ENCODE measurements at regions not wholly inside any gene's neighbourhood (a gene's known extent, or its start where the extent isn't known, plus 50 kb on each side); places are given as distances from the start of the nearest gene placed in this dataset.

GRCh38 chr5:174489920-174490597, 234.3 kb upstream of the MSX2 start:
- peaks cover 3% of the 10 kb centered on the region for H3K4me1 ChIP-seq (ENCODE audit: insufficient read depth, low read length, poor library complexity, severe bottlenecking)

GRCh38 chr5:174490728-174491127, 233.7 kb upstream of the MSX2 start:
- TF ChIP-seq CTCF (conservative IDR thresholded peaks at IDR 0.05; ENCODE audit: low read length) = no peak
- TF ChIP-seq EZH2phosphoT487 (IDR thresholded peaks at IDR 0.05; ENCODE audit: borderline replicate concordance) = no peak
- H3K9me3 ChIP-seq (ENCODE audit: insufficient read depth, low read depth, low read length) = no peaks in the 10 kb centered on the region

More at GRCh38 chr5:174489920-174490597, 234.3 kb upstream of the MSX2 start:
- Histone ChIP-seq H4K20me1 (ENCODE audit: insufficient read depth, low read length, poor library complexity, severe bottlenecking) (no peaks in the 10 kb centered on the region), H3K36me3 (ENCODE audit: insufficient read depth, low read length) (no peaks in the 10 kb centered on the region), H3K9ac (ENCODE audit: low read depth, low read length, poor library complexity, severe bottlenecking) (no peak overlapping the region), H3K27me3 (ENCODE audit: insufficient read depth, low read length, poor library complexity, severe bottlenecking) (no peaks in the 10 kb centered on the region), H3K4me2 (ENCODE audit: low read depth, low read length, poor library complexity, severe bottlenecking) (no peak overlapping the region), H3F3A (ENCODE audit: low read depth) (no peaks in the 10 kb centered on the region), H3K9me3 (ENCODE audit: insufficient read depth, low read depth, low read length) (no peaks in the 10 kb centered on the region), H3K4me3 (ENCODE audit: low read length, poor library complexity, severe bottlenecking) (no peak overlapping the region), H3K79me2 (ENCODE audit: insufficient read depth, low read length) (no peaks in the 10 kb centered on the region), H3K9me2 (replicated peaks; ENCODE audit: low read depth, low read length) (no peaks in the 10 kb centered on the region), H2AFZ (ENCODE audit: low read length) (no peak overlapping the region)
- TF ChIP-seq CTCF (conservative IDR thresholded peaks at IDR 0.05; ENCODE audit: low read length) (no peak), EZH2phosphoT487 (IDR thresholded peaks at IDR 0.05; ENCODE audit: borderline replicate concordance) (no peak)

GRCh38 chr5:174491265-174491664, 233.1 kb upstream of the MSX2 start:
- H3K4me3 ChIP-seq (ENCODE audit: low read length, poor library complexity, severe bottlenecking) = no peak overlapping the region
- no peaks in the 10 kb centered on the region for H3K79me2 ChIP-seq (ENCODE audit: insufficient read depth, low read length)
- no peak overlapping the region for H3K9ac ChIP-seq (ENCODE audit: low read depth, low read length, poor library complexity, severe bottlenecking)
- no peaks in the 10 kb centered on the region for H3K9me2 ChIP-seq (replicated peaks; ENCODE audit: low read depth, low read length)
- no peaks in the 10 kb centered on the region for H4K20me1 ChIP-seq (ENCODE audit: insufficient read depth, low read length, poor library complexity, severe bottlenecking)
- peaks cover 3% of the 10 kb centered on the region for H3K4me1 ChIP-seq (ENCODE audit: insufficient read depth, low read length, poor library complexity, severe bottlenecking)
- H3K27me3 ChIP-seq (ENCODE audit: insufficient read depth, low read length, poor library complexity, severe bottlenecking) = no peaks in the 10 kb centered on the region
- H3K36me3 ChIP-seq (ENCODE audit: insufficient read depth, low read length) = no peaks in the 10 kb centered on the region
- H3K4me2 ChIP-seq (ENCODE audit: low read depth, low read length, poor library complexity, severe bottlenecking) = no peak overlapping the region
- no peak overlapping the region for H2AFZ ChIP-seq (ENCODE audit: low read length)
- H3K9me3 ChIP-seq (ENCODE audit: insufficient read depth, low read depth, low read length) = no peaks in the 10 kb centered on the region
- H3F3A ChIP-seq (ENCODE audit: low read depth) = no peaks in the 10 kb centered on the region
- TF ChIP-seq EZH2phosphoT487 (IDR thresholded peaks at IDR 0.05; ENCODE audit: borderline replicate concordance) (no peak), CTCF (conservative IDR thresholded peaks at IDR 0.05; ENCODE audit: low read length) (no peak)

More at GRCh38 chr5:174490728-174491127, 233.7 kb upstream of the MSX2 start:
- no peak overlapping the region for H3K4me2 ChIP-seq (ENCODE audit: low read depth, low read length, poor library complexity, severe bottlenecking)
- no peaks in the 10 kb centered on the region for H4K20me1 ChIP-seq (ENCODE audit: insufficient read depth, low read length, poor library complexity, severe bottlenecking)
- no peak overlapping the region for H3K9ac ChIP-seq (ENCODE audit: low read depth, low read length, poor library complexity, severe bottlenecking)
- H3K4me3 ChIP-seq (ENCODE audit: low read length, poor library complexity, severe bottlenecking) = no peak overlapping the region
- H3K36me3 ChIP-seq (ENCODE audit: insufficient read depth, low read length) = no peaks in the 10 kb centered on the region
- H2AFZ ChIP-seq (ENCODE audit: low read length) = no peak overlapping the region
- H3K27me3 ChIP-seq (ENCODE audit: insufficient read depth, low read length, poor library complexity, severe bottlenecking) = no peaks in the 10 kb centered on the region
- no peaks in the 10 kb centered on the region for H3F3A ChIP-seq (ENCODE audit: low read depth)
- H3K9me2 ChIP-seq (replicated peaks; ENCODE audit: low read depth, low read length) = no peaks in the 10 kb centered on the region
- no peaks in the 10 kb centered on the region for H3K79me2 ChIP-seq (ENCODE audit: insufficient read depth, low read length)
- peaks cover 3% of the 10 kb centered on the region for H3K4me1 ChIP-seq (ENCODE audit: insufficient read depth, low read length, poor library complexity, severe bottlenecking)

Measured in Loucy (cell line).